Testis (tissue), 2 donors: ENCODE measurements at regions not wholly inside any gene's neighbourhood (a gene's known extent, or its start where the extent isn't known, plus 50 kb on each side); places are given as distances from the start of the nearest gene placed in this dataset.

Experiments used
- DNase-seq: peaks from one replicate; pipeline ENCODE4 v3.0.0-alpha.2; 2019
- H3K27ac ChIP-seq, 2 donors: fragments of 200-600 bp; sonication (generic); one replicate each; pipeline ENCODE4 v1.5.1; 2019
- H3K27me3 ChIP-seq: fragments of 200-600 bp; sonication (generic); one replicate; pipeline ENCODE4 v1.5.1; 2019
- H3K36me3 ChIP-seq: fragments of 200-600 bp; sonication (generic); one replicate; pipeline ENCODE4 v1.5.1; 2017; ENCODE audit warnings: low read depth; ENCODE audit errors: missing control alignments
- H3K4me1 ChIP-seq: fragments of 200-600 bp; sonication (generic); one replicate; pipeline ENCODE4 v1.5.1; 2019
- H3K4me3 ChIP-seq, 2 donors: fragments of 200-600 bp; sonication (generic); one replicate each; pipeline ENCODE4 v1.5.1; 2017 to 2019
- H3K9me3 ChIP-seq: fragments of 200-600 bp; sonication (generic); one replicate; pipeline ENCODE4 v1.5.1; 2017
- CTCF ChIP-seq, 3 experiments: fragments of 450-650 bp in 2 of 3; fragments of 200-600 bp in 1 of 3; sonication (generic) in 1 of 3; IDR thresholded peaks; one replicate each; pipeline ENCODE4 v1.5.1; 2016 to 2019; ENCODE audit warnings: antibody characterized with exemption in 3 of 3, mild to moderate bottlenecking in 2 of 3, moderate library complexity in 1 of 3
- POLR2A ChIP-seq: fragments of 450-650 bp; IDR thresholded peaks from one replicate; pipeline ENCODE4 v1.6.1; 2017; ENCODE audit warnings: antibody characterized with exemption, mild to moderate bottlenecking, moderate library complexity
- WGBS, 2 donors: methylation state at CpG; one replicate each; pipeline ENCODE4 v1.1.5; 2018; 5-methylcytosine and 5-hydroxymethylcytosine counted together
- intact Hi-C: fragments of 100-400 bp; cut with DNase I; formaldehyde crosslinking; loops from one replicate; pipeline ENCODE4 v1.15.1; 2023; ENCODE audit warnings: low total_unique reads

DNA sequence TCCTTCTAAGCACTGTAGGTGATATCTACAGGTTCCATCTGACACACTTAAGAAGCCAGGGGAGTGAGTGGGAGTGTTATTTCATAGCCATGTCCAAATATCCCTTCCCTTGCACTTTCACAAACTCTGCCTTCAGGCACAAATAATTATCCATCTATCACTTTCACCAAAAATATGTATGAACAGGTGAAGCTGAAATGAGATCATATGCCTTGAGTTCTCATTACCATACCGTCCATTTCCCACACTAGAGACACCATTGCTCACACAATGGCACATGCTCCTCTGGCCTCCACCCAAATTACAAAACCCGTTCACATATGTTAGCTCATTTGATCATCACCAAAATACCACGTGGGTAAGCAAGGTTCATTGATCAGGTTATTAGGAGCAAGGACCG lies 151.9 kb upstream of the BNIP2 start:
- no peak overlapping the region for H3K4me3 ChIP-seq
- intact Hi-C loops: no loop called here
- WGBS, 2 donors: 85 to 90% methylated on average over 4 of the region's 4 CpGs

DNA sequence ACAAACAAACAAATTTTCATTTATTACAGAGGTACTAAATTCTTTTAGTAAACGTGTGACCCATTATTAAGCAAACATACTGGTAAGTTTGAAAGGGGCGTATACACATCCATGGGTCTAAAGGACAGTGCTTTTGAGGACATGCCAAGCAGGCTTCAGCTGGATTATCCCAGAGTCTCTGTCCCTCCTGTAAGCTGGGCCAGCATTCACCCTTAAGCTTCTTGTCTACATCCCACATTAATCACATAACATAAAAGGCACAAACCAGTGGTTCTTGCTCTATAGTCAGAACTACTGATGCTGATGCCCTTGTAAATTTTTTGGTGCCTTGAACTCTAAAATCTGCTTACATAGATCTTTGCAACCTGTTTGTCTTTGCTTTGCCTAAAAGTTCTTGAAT lies 150.8 kb upstream of the BNIP2 start:
- DNase-seq: no peak
- Histone ChIP-seq H3K27ac (no peak overlapping the region), H3K4me3 (no peak overlapping the region), H3K36me3 (no peaks in the 10 kb centered on the region), H3K4me1 (no peaks in the 10 kb centered on the region), H3K27me3 (no peaks in the 10 kb centered on the region), H3K9me3 (no peaks in the 10 kb centered on the region)
- 81 to 95% methylated on average over 2 of the region's 2 CpGs for WGBS, 2 donors
- TF ChIP-seq POLR2A: no peak
- no peak for TF ChIP-seq CTCF (IDR thresholded peaks at IDR 0.05)
- intact Hi-C loops: no loop called here

More for the DNA sequence above, 151.9 kb upstream of the BNIP2 start:
- Histone ChIP-seq H3K27ac (no peak overlapping the region), H3K27me3 (no peaks in the 10 kb centered on the region), H3K4me1 (no peaks in the 10 kb centered on the region), H3K9me3 (no peaks in the 10 kb centered on the region), H3K36me3 (no peaks in the 10 kb centered on the region)
- TF ChIP-seq CTCF (IDR thresholded peaks at IDR 0.05) (no peak), POLR2A (no peak)
- DNase-seq: no peak

- no peaks in the 10 kb centered on the region for H3K4me1 ChIP-seq
- no peaks in the 10 kb centered on the region for H3K36me3 ChIP-seq
- no peak for TF ChIP-seq POLR2A
- no peak for TF ChIP-seq CTCF (IDR thresholded peaks at IDR 0.05)
- WGBS, 2 donors: 45 to 50% methylated on average over 4 of the region's 4 CpGs
- intact Hi-C loops: no loop called here
- H3K4me3 ChIP-seq: no peak overlapping the region
- no peak for DNase-seq
- no peaks in the 10 kb centered on the region for H3K27me3 ChIP-seq
- no peaks in the 10 kb centered on the region for H3K9me3 ChIP-seq
- no peak overlapping the region for H3K27ac ChIP-seq
Observed at GRCh38 chr15:59838900-59839299, 149.8 kb upstream of the BNIP2 start.

DNA sequence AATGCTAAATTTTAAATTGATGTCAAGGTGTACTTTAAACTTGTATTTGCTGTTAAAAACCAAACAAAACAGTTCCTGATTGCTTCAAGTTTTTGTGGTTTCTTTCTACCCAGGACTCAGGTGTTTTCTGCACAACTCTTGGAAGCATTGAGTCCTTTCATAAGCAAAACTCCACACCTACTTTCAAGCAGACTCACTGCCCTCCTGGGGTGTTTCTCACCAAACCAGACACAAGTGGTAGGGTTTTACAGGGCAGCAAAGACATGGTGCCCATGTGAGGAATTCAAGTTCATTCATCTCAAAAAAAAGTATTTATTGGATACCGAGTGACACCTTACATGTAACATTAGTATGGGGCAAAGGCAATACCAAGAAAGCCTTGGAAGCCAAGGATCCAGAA lies 146.7 kb upstream of the BNIP2 start:
- intact Hi-C loops: no loop called here
- no peaks in the 10 kb centered on the region for H3K9me3 ChIP-seq
- H3K27ac ChIP-seq: no peak overlapping the region
- TF ChIP-seq POLR2A (no peak), CTCF (IDR thresholded peaks at IDR 0.05) (no peak)
- H3K4me3 ChIP-seq: no peak overlapping the region
- 96 to 100% methylated on average over 1 of the region's 1 CpG for WGBS, 2 donors
- no peaks in the 10 kb centered on the region for H3K36me3 ChIP-seq
- H3K4me1 ChIP-seq: no peaks in the 10 kb centered on the region
- DNase-seq: no peak
- no peaks in the 10 kb centered on the region for H3K27me3 ChIP-seq

GRCh38 chr15:59834528-59834927 lies 145.4 kb upstream of the BNIP2 start:
- 49 to 57% methylated on average over 3 of the region's 3 CpGs for WGBS, 2 donors

More at GRCh38 chr15:59834528-59834927, 145.4 kb upstream of the BNIP2 start:
- TF ChIP-seq POLR2A (no peak), CTCF (IDR thresholded peaks at IDR 0.05) (no peak)
- no peaks in the 10 kb centered on the region for H3K36me3 ChIP-seq
- no peak for DNase-seq
- H3K4me3 ChIP-seq: no peak overlapping the region
- H3K4me1 ChIP-seq: no peaks in the 10 kb centered on the region
- H3K27ac ChIP-seq: no peak overlapping the region
- H3K9me3 ChIP-seq: no peaks in the 10 kb centered on the region
- intact Hi-C loops: no loop called here
- H3K27me3 ChIP-seq: no peaks in the 10 kb centered on the region
